Forelimb muscle (tissue), 1 donor: ENCODE measurements at regions not wholly inside any gene's neighbourhood (a gene's known extent, or its start where the extent isn't known, plus 50 kb on each side); places are given as distances from the start of the nearest gene placed in this dataset.
"Not testable (repeated sequence)": the region's sequence is repeated elsewhere in the genome, so short reads cannot be mapped to it uniquely, and the experiment has no call there.

ENCODE experiments used
- DNase-seq: peaks from one replicate; pipeline ENCODE4 v3.0.0-alpha.2; 2013; ENCODE audit warnings: low read depth

- no peak for DNase-seq
Observed at GRCh38 chrX:35617836-35618235, 180.3 kb upstream of the MAGEB16 start.

- DNase-seq = no peak
Observed at GRCh38 chrX:35622040-35622439, 176.1 kb upstream of the MAGEB16 start.

GRCh38 chrX:35622601-35623000 is 175.5 kb upstream of the MAGEB16 start:
- no peak for DNase-seq

- no peak for DNase-seq
Observed at GRCh38 chrX:35625714-35626113, 172.4 kb upstream of the MAGEB16 start.

- DNase-seq = no peak
Observed at GRCh38 chrX:35626124-35626523, 172.0 kb upstream of the MAGEB16 start.

- DNase-seq = not testable (repeated sequence)
Observed at GRCh38 chrX:35635971-35636370, 162.2 kb upstream of the MAGEB16 start.

GRCh38 chrX:35664833-35665232 is 133.3 kb upstream of the MAGEB16 start:
- DNase-seq = no peak

GRCh38 chrX:35665311-35665710 is 132.8 kb upstream of the MAGEB16 start:
- DNase-seq = no peak

GRCh38 chrX:35670889-35671288 is 127.3 kb upstream of the MAGEB16 start:
- DNase-seq = no peak

- DNase-seq = no peak
Observed at GRCh38 chrX:35675151-35675550, 123.0 kb upstream of the MAGEB16 start.

- no peak for DNase-seq
Observed at GRCh38 chrX:35680940-35681346, 117.2 kb upstream of the MAGEB16 start.

- no peak for DNase-seq
Observed at GRCh38 chrX:35682476-35682875, 115.7 kb upstream of the MAGEB16 start.

GRCh38 chrX:35696760-35697234 is 101.3 kb upstream of the MAGEB16 start:
- DNase-seq = no peak

- no peak for DNase-seq
Observed at GRCh38 chrX:35699642-35700041, 98.5 kb upstream of the MAGEB16 start.

- DNase-seq = no peak
Observed at GRCh38 chrX:35700121-35700520, 98.0 kb upstream of the MAGEB16 start.

- DNase-seq = no peak
Observed at GRCh38 chrX:35711281-35711680, 86.9 kb upstream of the MAGEB16 start.

GRCh38 chrX:35722128-35722527 is 76.0 kb upstream of the MAGEB16 start:
- no peak for DNase-seq

GRCh38 chrX:35726176-35726575 is 72.0 kb upstream of the MAGEB16 start:
- DNase-seq = no peak

GRCh38 chrX:35728481-35728880 is 69.7 kb upstream of the MAGEB16 start:
- no peak for DNase-seq

- DNase-seq = no peak
Observed at GRCh38 chrX:35733879-35734278, 64.3 kb upstream of the MAGEB16 start.

- DNase-seq = no peak
Observed at GRCh38 chrX:35741142-35741541, 57.0 kb upstream of the MAGEB16 start.

GRCh38 chrX:35743331-35743730 is 54.8 kb upstream of the MAGEB16 start:
- peak; percentile 5 for DNase-seq
